GM12872 (cell line): ENCODE measurements at regions not wholly inside any gene's neighbourhood (a gene's known extent, or its start where the extent isn't known, plus 50 kb on each side); places are given as distances from the start of the nearest gene placed in this dataset.

ENCODE experiments used
- CTCF ChIP-seq: IDR thresholded peaks from 3 replicates; pipeline ENCODE4 v1.5.1; 2011; ENCODE audit warnings: low read depth, mild to moderate bottlenecking, low read length, moderate library complexity; ENCODE audit not compliant: insufficient read depth

DNA sequence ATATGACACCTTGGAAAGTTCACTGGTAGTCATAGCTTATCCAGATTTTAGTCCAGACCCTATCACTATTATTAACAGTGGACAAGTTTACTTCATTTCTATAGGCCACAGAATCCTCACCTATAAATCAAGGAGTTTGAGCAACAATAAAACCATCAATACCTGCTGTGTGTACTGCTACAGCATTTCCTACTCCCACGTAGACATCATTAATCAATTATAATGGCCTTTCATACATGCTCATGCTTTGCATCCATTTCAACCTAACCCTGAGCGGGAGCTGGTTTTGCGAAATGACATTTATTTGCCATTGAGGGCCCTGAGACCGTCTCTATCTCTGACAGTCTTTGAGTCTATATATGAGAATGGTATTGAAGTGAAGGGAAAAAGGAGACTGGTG lies 312.3 kb downstream of the FAT3 start:
- TF ChIP-seq CTCF: no peak

GRCh38 chr11:92540096-92540495 lies 315.5 kb downstream of the FAT3 start:
- no peak for TF ChIP-seq CTCF

DNA sequence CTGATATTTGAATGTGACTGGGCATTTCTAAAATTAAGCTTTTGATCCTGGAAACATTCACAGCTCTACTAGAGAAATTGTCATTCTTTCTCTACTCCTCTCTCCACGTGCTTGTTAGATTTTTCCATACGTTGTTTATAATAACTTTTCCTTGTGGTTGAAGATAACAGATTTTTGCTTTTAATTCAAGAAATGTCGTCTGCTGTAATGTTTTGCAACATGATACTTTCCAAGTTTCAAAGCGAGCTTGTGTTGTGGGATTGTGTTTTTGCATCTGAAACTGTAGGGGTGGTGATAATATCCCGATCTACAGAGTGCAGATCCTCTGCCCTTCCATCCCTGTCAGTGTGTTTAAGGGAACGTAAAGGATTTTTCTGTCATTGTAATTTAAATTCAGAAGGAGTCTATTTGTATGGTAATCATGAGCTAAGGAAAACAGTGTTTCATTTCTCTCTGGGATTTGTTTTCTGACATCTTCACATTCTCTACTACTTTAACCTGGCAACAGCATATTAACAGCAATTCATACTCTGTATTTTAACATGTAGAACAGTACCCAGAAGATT lies 321.4 kb downstream of the FAT3 start:
- TF ChIP-seq CTCF: no peak

GRCh38 chr11:92546603-92547002 lies 322.0 kb downstream of the FAT3 start:
- TF ChIP-seq CTCF: no peak

GRCh38 chr11:92550411-92550810 lies 325.8 kb downstream of the FAT3 start:
- TF ChIP-seq CTCF: no peak

DNA sequence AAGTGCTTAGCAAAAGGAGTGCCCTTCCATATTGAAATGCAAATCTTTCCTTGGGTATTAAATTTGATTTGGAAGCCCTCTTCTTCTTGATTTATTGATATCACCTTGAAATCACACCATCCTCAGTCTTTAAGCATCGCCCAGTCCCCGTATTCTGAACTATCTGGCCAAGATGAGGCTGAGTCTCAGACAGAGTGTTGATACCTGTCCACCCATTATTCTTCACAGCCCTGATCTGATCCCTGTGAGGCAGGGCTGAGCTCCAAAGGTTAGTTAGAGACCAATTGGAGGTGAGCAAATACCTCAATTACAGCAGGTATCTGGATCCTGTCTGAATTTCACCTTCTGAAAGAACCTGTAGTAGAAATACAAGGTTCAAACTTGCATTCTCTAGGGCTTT lies 326.3 kb downstream of the FAT3 start:
- TF ChIP-seq CTCF: no peak

DNA sequence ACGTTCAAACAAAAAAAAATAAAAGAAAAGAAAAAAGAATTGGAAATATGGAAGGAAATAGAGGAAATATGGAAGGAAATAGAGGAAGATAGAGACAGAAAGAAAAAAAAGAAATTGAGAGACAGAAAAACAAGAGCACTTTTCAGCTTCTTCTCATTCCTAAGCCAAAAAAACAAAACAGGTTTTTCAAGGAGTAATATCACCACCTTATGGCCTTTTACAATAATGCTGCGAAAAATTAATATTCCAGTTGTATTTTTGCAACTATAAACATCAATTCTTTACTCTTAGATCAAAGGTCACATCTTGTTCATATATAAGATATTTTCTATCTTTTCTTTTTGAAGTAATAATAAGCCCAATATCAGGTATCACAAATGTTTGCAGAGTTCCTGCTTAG lies 328.3 kb downstream of the FAT3 start:
- no peak for TF ChIP-seq CTCF
